Endothelial cell of umbilical vein (primary cell): ENCODE measurements at regions not wholly inside any gene's neighbourhood (a gene's known extent, or its start where the extent isn't known, plus 50 kb on each side); places are given as distances from the start of the nearest gene placed in this dataset.

ENCODE experiments used
- BruUV-seq: library from RNA; stranded (reverse); fragments of 400-500 nt; replicated peaks from 2 replicates; lab custom pipeline; 2021; lab: Mats Ljungman, UMichigan
- CTCF ChIA-PET: fragments of 300-600, 350-600 bp; sonication (Branson Sonifier 250); formaldehyde crosslinking; loops from one replicate; lab custom pipeline; 2021; ENCODE audit warnings: antibody characterized with exemption, inconsistent platforms; lab: Charles Lee
- POLR2A ChIA-PET: fragments of 300-600, 350-600 bp; sonication (Branson Sonifier 250); formaldehyde crosslinking; loops from one replicate; lab custom pipeline; 2021; ENCODE audit warnings: antibody characterized with exemption, inconsistent platforms; lab: Charles Lee
- DNase-seq: peaks from one replicate; pipeline ENCODE4 v3.0.0-alpha.2; 2011; ENCODE audit warnings: low read depth, low spot score
- FAIRE-seq: peaks from 2 replicates; lab custom pipeline; 2011; peaks lifted over from hg19 to GRCh38; lab: Jason Lieb, UNC
- H2AFZ ChIP-seq: 2 replicates; pipeline ENCODE4 v1.6.0; 2012; ENCODE audit warnings: low read depth, low read length, control low read depth, inconsistent platforms
- H3K27ac ChIP-seq: 2 replicates; pipeline ENCODE4 v1.5.1; 2011; ENCODE audit warnings: low read depth, mild to moderate bottlenecking, control low read depth, low read length, moderate library complexity; ENCODE audit not compliant: insufficient read depth
- H3K27me3 ChIP-seq, 2 experiments: 2 replicates each; pipeline versions ENCODE4 v1.6.0 to v1.6.1; 2011; ENCODE audit warnings: low read length in 2 of 2, mixed read lengths in 1 of 2; ENCODE audit not compliant: control insufficient read depth in 2 of 2, insufficient read depth in 2 of 2
- H3K36me3 ChIP-seq, 2 experiments: 2 replicates in 1 of 2; 3 replicates in 1 of 2; pipeline ENCODE4 v1.5.1; 2011; ENCODE audit warnings: low read length in 2 of 2, mild to moderate bottlenecking in 1 of 2, moderate library complexity in 1 of 2; ENCODE audit not compliant: control insufficient read depth in 2 of 2, insufficient read depth in 2 of 2; ENCODE audit errors: extremely low read depth in 1 of 2
- H3K4me1 ChIP-seq: 3 replicates; pipeline ENCODE4 v1.5.1; 2011; ENCODE audit warnings: mild to moderate bottlenecking, low read length; ENCODE audit not compliant: control insufficient read depth, insufficient read depth; ENCODE audit errors: extremely low read depth
- H3K4me2 ChIP-seq: 2 replicates; pipeline ENCODE4 v1.6.1; 2011; ENCODE audit warnings: low read length, control low read depth, mixed read lengths; ENCODE audit not compliant: insufficient read depth
- H3K4me3 ChIP-seq, 3 experiments: fragments of 200-600 bp in 1 of 3; sonication (generic), shearing (Covaris generic) in 1 of 3; replicated peaks in 1 of 3; 2 replicates each; pipeline ENCODE4 v1.5.1; 2011 to 2016; ENCODE audit warnings: control low read depth in 3 of 3, low read length in 3 of 3, mild to moderate bottlenecking in 2 of 3, inconsistent platforms in 1 of 3, low read depth in 1 of 3, moderate library complexity in 1 of 3; ENCODE audit not compliant: insufficient read depth in 1 of 3
- H3K79me2 ChIP-seq: 2 replicates; pipeline ENCODE4 v1.6.0; 2012; ENCODE audit warnings: low read length, inconsistent platforms; ENCODE audit not compliant: control insufficient read depth, insufficient read depth
- H3K9ac ChIP-seq: replicated peaks from 2 replicates; pipeline ENCODE3; 2011; ENCODE audit warnings: low read length, control low read depth; ENCODE audit not compliant: insufficient read depth; ENCODE audit errors: extremely low read depth
- H3K9me1 ChIP-seq: replicated peaks from 3 replicates; pipeline ENCODE4 v1.6.0; 2011; ENCODE audit warnings: mild to moderate bottlenecking, low read length; ENCODE audit not compliant: control insufficient read depth, insufficient read depth; ENCODE audit errors: extremely low read depth
- H3K9me3 ChIP-seq: replicated peaks from 2 replicates; pipeline ENCODE4 v1.5.1; 2012; ENCODE audit warnings: low read length, inconsistent platforms; ENCODE audit not compliant: control insufficient read depth, insufficient read depth
- H4K20me1 ChIP-seq: replicated peaks from 2 replicates; pipeline ENCODE3; 2011; ENCODE audit warnings: mild to moderate bottlenecking, low read length; ENCODE audit not compliant: control insufficient read depth, insufficient read depth; ENCODE audit errors: extremely low read depth
- EZH2 ChIP-seq: IDR thresholded peaks from 2 replicates; pipeline ENCODE4 v1.6.1; 2012; ENCODE audit warnings: borderline replicate concordance, low read depth, mild to moderate bottlenecking, moderate library complexity, low read length, inconsistent platforms; ENCODE audit not compliant: severe bottlenecking
- FOS ChIP-seq: IDR thresholded peaks from 2 replicates; pipeline ENCODE4 v1.6.1; 2011; ENCODE audit warnings: mild to moderate bottlenecking, low read length, moderate library complexity, borderline replicate concordance; ENCODE audit not compliant: insufficient read depth
- GATA2 ChIP-seq: IDR thresholded peaks from 2 replicates; pipeline ENCODE4 v1.7.0; 2011; ENCODE audit warnings: low read depth, mild to moderate bottlenecking, moderate library complexity, mixed read lengths, low read length; ENCODE audit not compliant: insufficient read length, insufficient read depth
- JUN ChIP-seq: IDR thresholded peaks from 2 replicates; pipeline ENCODE4 v1.6.1; 2011; ENCODE audit warnings: borderline replicate concordance, low read depth; ENCODE audit not compliant: insufficient read length, insufficient read depth
- MYC ChIP-seq: IDR thresholded peaks from one replicate; pipeline ENCODE4 v1.6.1; 2011; ENCODE audit warnings: mild to moderate bottlenecking, low read depth, low read length
- POLR2A ChIP-seq: IDR thresholded peaks from 2 replicates; pipeline ENCODE4 v1.6.1; 2012; ENCODE audit warnings: low read depth, mild to moderate bottlenecking, control low read depth, low read length
- POLR2AphosphoS5 ChIP-seq: IDR thresholded peaks from 2 replicates; pipeline ENCODE4 v1.6.1; 2012; ENCODE audit warnings: low read depth, mild to moderate bottlenecking, control low read depth, low read length, moderate library complexity; ENCODE audit not compliant: insufficient read depth
- dilution Hi-C: fragments of 300-500 bp; cut with MboI; formaldehyde crosslinking; loops from one replicate; pipeline ENCODE4 v1.15.0; 2019; ENCODE audit warnings: low sequenced_read_pairs; ENCODE audit not compliant: extremely low pct_ligation_motif_present
- intact Hi-C: fragments of 100-400 bp; cut with micrococcal nuclease; formaldehyde crosslinking; loops from one replicate; pipeline ENCODE4 v1.10.0; 2022
- TF ChIP-seq, protein P1 (sequence below): IDR thresholded peaks from 2 replicates; pipeline ENCODE4 v1.6.1; 2011; ENCODE audit not compliant: insufficient read depth, insufficient read length
- TF ChIP-seq, protein P2 (sequence below), 2 donors: IDR thresholded peaks; 1 replicate in 1 of 2; 2 replicates in 1 of 2; pipeline ENCODE4 v1.5.1; 2011; ENCODE audit warnings: low read length in 2 of 2, mild to moderate bottlenecking in 2 of 2, moderate library complexity in 2 of 2, control low read depth in 1 of 2, inconsistent platforms in 1 of 2, low read depth in 1 of 2; ENCODE audit not compliant: insufficient read depth in 1 of 2; ENCODE audit errors: extremely low read depth in 1 of 2

GRCh38 chr13:73616861-73617260 lies 517.3 kb downstream of the KLF12 start:
- intact Hi-C loops, result no loop called here
- no peak overlapping the region for H3K9ac ChIP-seq
- no peak overlapping the region for H3K27ac ChIP-seq
- BruUV-seq, result no TSS peak
- H3K4me2 ChIP-seq, result no peak overlapping the region
- H3K27me3 ChIP-seq, result no peaks in the 10 kb centered on the region
- no peaks in the 10 kb centered on the region for H3K9me3 ChIP-seq
- H3K9me1 ChIP-seq, result no peaks in the 10 kb centered on the region
- no peaks in the 10 kb centered on the region for H3K4me1 ChIP-seq
- no peak for FAIRE-seq
- DNase-seq, result no peak
- H3K36me3 ChIP-seq, result no peaks in the 10 kb centered on the region
- POLR2A ChIA-PET, result no interaction called here
- no peak for TF ChIP-seq POLR2AphosphoS5
- TF ChIP-seq, protein P1, sequence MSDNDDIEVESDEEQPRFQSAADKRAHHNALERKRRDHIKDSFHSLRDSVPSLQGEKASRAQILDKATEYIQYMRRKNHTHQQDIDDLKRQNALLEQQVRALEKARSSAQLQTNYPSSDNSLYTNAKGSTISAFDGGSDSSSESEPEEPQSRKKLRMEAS, result no peak
- TF ChIP-seq, protein P2, sequence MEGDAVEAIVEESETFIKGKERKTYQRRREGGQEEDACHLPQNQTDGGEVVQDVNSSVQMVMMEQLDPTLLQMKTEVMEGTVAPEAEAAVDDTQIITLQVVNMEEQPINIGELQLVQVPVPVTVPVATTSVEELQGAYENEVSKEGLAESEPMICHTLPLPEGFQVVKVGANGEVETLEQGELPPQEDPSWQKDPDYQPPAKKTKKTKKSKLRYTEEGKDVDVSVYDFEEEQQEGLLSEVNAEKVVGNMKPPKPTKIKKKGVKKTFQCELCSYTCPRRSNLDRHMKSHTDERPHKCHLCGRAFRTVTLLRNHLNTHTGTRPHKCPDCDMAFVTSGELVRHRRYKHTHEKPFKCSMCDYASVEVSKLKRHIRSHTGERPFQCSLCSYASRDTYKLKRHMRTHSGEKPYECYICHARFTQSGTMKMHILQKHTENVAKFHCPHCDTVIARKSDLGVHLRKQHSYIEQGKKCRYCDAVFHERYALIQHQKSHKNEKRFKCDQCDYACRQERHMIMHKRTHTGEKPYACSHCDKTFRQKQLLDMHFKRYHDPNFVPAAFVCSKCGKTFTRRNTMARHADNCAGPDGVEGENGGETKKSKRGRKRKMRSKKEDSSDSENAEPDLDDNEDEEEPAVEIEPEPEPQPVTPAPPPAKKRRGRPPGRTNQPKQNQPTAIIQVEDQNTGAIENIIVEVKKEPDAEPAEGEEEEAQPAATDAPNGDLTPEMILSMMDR (IDR thresholded peaks at IDR 0.05; ENCODE audit: extremely low read depth in 1 of 2, insufficient read depth in 1 of 2, low read depth in 1 of 2, low read length in 2 of 2), result no peak
- TF ChIP-seq JUN, result no peak
- no peak for TF ChIP-seq FOS
- no peak for TF ChIP-seq EZH2
- no peak for TF ChIP-seq MYC
- no peak for TF ChIP-seq GATA2
- no peak for TF ChIP-seq POLR2A
- H3K79me2 ChIP-seq, result no peaks in the 10 kb centered on the region
- H3K4me3 ChIP-seq, result no peak overlapping the region
- H2AFZ ChIP-seq, result no peak overlapping the region
- H4K20me1 ChIP-seq, result no peaks in the 10 kb centered on the region
- CTCF ChIA-PET, result no interaction called here
- dilution Hi-C loops, result no loop called here
